HG02884 (cell line): ENCODE measurements at regions not wholly inside any gene's neighbourhood (a gene's known extent, or its start where the extent isn't known, plus 50 kb on each side); places are given as distances from the start of the nearest gene placed in this dataset.

Source experiments
- ATAC-seq: cut with Tn5 transposase; IDR thresholded peaks from one replicate; pipeline ENCODE4 v1.9.1; 2021; ENCODE audit warnings: mild to moderate bottlenecking, moderate library complexity; ENCODE audit not compliant: unreplicated experiment

GRCh38 chr14:97027256-97027999 is 230.2 kb downstream of the VRK1 start:
- ATAC-seq = no peak

- ATAC-seq = no peak
Measured at GRCh38 chr14:97028382-97028781, 231.2 kb downstream of the VRK1 start.

- no peak for ATAC-seq
Measured at GRCh38 chr14:97029800-97030199, 232.6 kb downstream of the VRK1 start.

GRCh38 chr14:97031530-97031929 is 234.3 kb downstream of the VRK1 start:
- no peak for ATAC-seq

GRCh38 chr14:97033556-97034081 is 236.4 kb downstream of the VRK1 start:
- ATAC-seq = no peak

- no peak for ATAC-seq
Measured at GRCh38 chr14:97036086-97036852, 239.1 kb downstream of the VRK1 start.

GRCh38 chr14:97039717-97040363 is 242.7 kb downstream of the VRK1 start:
- ATAC-seq = peak; percentile 65

GRCh38 chr14:97046967-97047366 is 249.8 kb downstream of the VRK1 start:
- ATAC-seq = no peak

GRCh38 chr14:97052001-97052400 is 254.8 kb downstream of the VRK1 start:
- no peak for ATAC-seq

GRCh38 chr14:97053941-97054340 is 256.8 kb downstream of the VRK1 start:
- no peak for ATAC-seq

- no peak for ATAC-seq
Measured at GRCh38 chr14:97055355-97055754, 258.2 kb downstream of the VRK1 start.

GRCh38 chr14:97056086-97056485 is 258.9 kb downstream of the VRK1 start:
- ATAC-seq = no peak

- no peak for ATAC-seq
Measured at GRCh38 chr14:97057238-97058073, 260.3 kb downstream of the VRK1 start.

GRCh38 chr14:97058074-97058467 is 260.9 kb downstream of the VRK1 start:
- no peak for ATAC-seq

GRCh38 chr14:97058589-97058988 is 261.4 kb downstream of the VRK1 start:
- no peak for ATAC-seq

GRCh38 chr14:97061198-97061597 is 264.0 kb downstream of the VRK1 start:
- no peak for ATAC-seq

- no peak for ATAC-seq
Measured at GRCh38 chr14:97061714-97062113, 264.5 kb downstream of the VRK1 start.

- no peak for ATAC-seq
Measured at GRCh38 chr14:97065305-97066067, 268.3 kb downstream of the VRK1 start.

- ATAC-seq = no peak
Measured at GRCh38 chr14:97066068-97066899, 269.1 kb downstream of the VRK1 start.
